Neural cell (in vitro differentiated cells): ENCODE measurements at regions not wholly inside any gene's neighbourhood (a gene's known extent, or its start where the extent isn't known, plus 50 kb on each side); places are given as distances from the start of the nearest gene placed in this dataset.

Source experiments
- H2AFZ ChIP-seq: fragments of 200-600, 300-800 bp; sonication (generic), shearing (Covaris generic); 2 replicates; pipeline ENCODE4 v1.6.0; 2014; ENCODE audit warnings: low read depth, mild to moderate bottlenecking, antibody characterized with exemption, low read length, moderate library complexity
- H3F3A ChIP-seq: fragments of 200-600 bp; shearing (Covaris generic); 2 replicates; pipeline ENCODE4 v1.6.1; 2016; ENCODE audit warnings: mild to moderate bottlenecking, moderate library complexity, mixed read lengths, antibody characterized with exemption, low read length; ENCODE audit not compliant: insufficient read depth, poor library complexity, severe bottlenecking
- H3K27ac ChIP-seq: fragments of 200-600, 300-800 bp; sonication (generic), shearing (Covaris generic); 2 replicates; pipeline ENCODE4 v1.5.1; 2014; ENCODE audit warnings: mild to moderate bottlenecking, low read length, moderate library complexity
- H3K27me3 ChIP-seq: fragments of 300-800, 200-600 bp; sonication (generic), shearing (Covaris generic); 2 replicates; pipeline ENCODE4 v1.6.0; 2014; ENCODE audit warnings: mild to moderate bottlenecking, low read depth, low read length, moderate library complexity; ENCODE audit not compliant: insufficient read depth
- H3K36me3 ChIP-seq: fragments of 300-800, 200-600 bp; sonication (generic), shearing (Covaris generic); 2 replicates; pipeline ENCODE4 v1.5.1; 2014; ENCODE audit warnings: mild to moderate bottlenecking, antibody characterized with exemption, low read length, moderate library complexity; ENCODE audit not compliant: insufficient read depth
- H3K4me2 ChIP-seq: fragments of 300-800, 200-600 bp; sonication (generic), shearing (Covaris generic); 2 replicates; pipeline ENCODE4 v1.6.0; 2014; ENCODE audit warnings: mild to moderate bottlenecking, low read length
- H3K4me3 ChIP-seq: fragments of 300-800, 200-600 bp; sonication (generic), shearing (Covaris generic); 2 replicates; pipeline ENCODE4 v1.5.1; 2014; ENCODE audit warnings: mild to moderate bottlenecking, low read length, moderate library complexity
- H3K79me2 ChIP-seq: fragments of 200-600 bp; shearing (Covaris generic); replicated peaks from 2 replicates; pipeline ENCODE4 v1.6.0; 2014; ENCODE audit warnings: mild to moderate bottlenecking, low read length, moderate library complexity; ENCODE audit not compliant: insufficient read depth
- H3K9ac ChIP-seq: fragments of 300-800, 200-600 bp; sonication (generic), shearing (Covaris generic); 2 replicates; pipeline ENCODE4 v1.6.1; 2016; ENCODE audit warnings: mild to moderate bottlenecking, low read length, mixed read lengths
- H3K9me2 ChIP-seq: fragments of 200-600 bp; shearing (Covaris generic); 2 replicates; pipeline ENCODE4 v1.6.1; 2016; ENCODE audit warnings: mild to moderate bottlenecking, low read length, mixed read lengths; ENCODE audit not compliant: insufficient read depth
- H3K9me3 ChIP-seq: fragments of 200-600, 300-800 bp; sonication (generic), shearing (Covaris generic); 2 replicates; pipeline ENCODE4 v1.6.1; 2016; ENCODE audit warnings: mild to moderate bottlenecking, mixed run types, low read length, moderate library complexity, mixed read lengths
- H4K20me1 ChIP-seq: fragments of 200-600 bp; shearing (Covaris generic); 2 replicates; pipeline ENCODE4 v1.6.1; 2016; ENCODE audit warnings: mild to moderate bottlenecking, mixed run types; ENCODE audit not compliant: insufficient read depth
- CTCF ChIP-seq: fragments of 450-650 bp; IDR thresholded peaks from 2 replicates; pipeline ENCODE4 v1.5.1; 2014; ENCODE audit warnings: antibody characterized with exemption, mild to moderate bottlenecking, moderate library complexity; ENCODE audit not compliant: poor library complexity, severe bottlenecking
- EP300 ChIP-seq: fragments of 450-650 bp; conservative IDR thresholded peaks from 2 replicates; pipeline ENCODE4 v1.6.1; 2014; ENCODE audit warnings: antibody characterized with exemption, mild to moderate bottlenecking, moderate library complexity; ENCODE audit not compliant: poor library complexity, severe bottlenecking
- EZH2 ChIP-seq: fragments of 200-600, 300-800 bp; shearing (Covaris generic), sonication (generic); IDR thresholded peaks from 2 replicates; pipeline ENCODE4 v1.6.1; 2014; ENCODE audit warnings: antibody characterized with exemption, low read length, borderline replicate concordance, mild to moderate bottlenecking; ENCODE audit not compliant: insufficient read depth, poor library complexity, severe bottlenecking
- MXI1 ChIP-seq: fragments of 450-650 bp; conservative IDR thresholded peaks from 2 replicates; pipeline ENCODE4 v1.6.1; 2014; ENCODE audit warnings: antibody characterized with exemption, mild to moderate bottlenecking; ENCODE audit not compliant: poor library complexity, severe bottlenecking
- POLR2AphosphoS5 ChIP-seq: IDR thresholded peaks from 2 replicates; pipeline ENCODE4 v1.6.1; 2012
- RAD21 ChIP-seq: fragments of 450-650 bp; conservative IDR thresholded peaks from 2 replicates; pipeline ENCODE4 v1.6.1; 2014; ENCODE audit warnings: antibody characterized with exemption, mild to moderate bottlenecking, moderate library complexity
- REST ChIP-seq: IDR thresholded peaks from 2 replicates; pipeline ENCODE4 v1.6.1; 2012; ENCODE audit warnings: borderline replicate concordance
- SMC3 ChIP-seq: fragments of 450-650 bp; conservative IDR thresholded peaks from 2 replicates; pipeline ENCODE4 v1.6.1; 2014; ENCODE audit warnings: antibody characterized with exemption, mild to moderate bottlenecking, moderate library complexity; ENCODE audit not compliant: poor library complexity
- TAF1 ChIP-seq: IDR thresholded peaks from 2 replicates; pipeline ENCODE4 v1.6.1; 2012; ENCODE audit warnings: low read depth

- Histone ChIP-seq H3K9me3 (no peaks in the 10 kb centered on the region), H3K4me2 (no peak overlapping the region), H3K79me2 (no peaks in the 10 kb centered on the region), H3K9ac (no peak overlapping the region), H3K27me3 (no peaks in the 10 kb centered on the region), H3K4me3 (no peak overlapping the region), H2AFZ (no peak overlapping the region), H3K9me2 (no peaks in the 10 kb centered on the region), H3K36me3 (no peaks in the 10 kb centered on the region), H3K27ac (no peak overlapping the region), H3F3A (no peaks in the 10 kb centered on the region), H4K20me1 (no peaks in the 10 kb centered on the region)
- no peak for TF ChIP-seq RAD21
- no peak for TF ChIP-seq EP300
- TF ChIP-seq MXI1 = no peak
- no peak for TF ChIP-seq POLR2AphosphoS5
- TF ChIP-seq REST = no peak
- no peak for TF ChIP-seq CTCF
- no peak for TF ChIP-seq EZH2
- no peak for TF ChIP-seq TAF1
- TF ChIP-seq SMC3 = no peak
These were observed 376.3 kb upstream of the SALL1 start for GRCh38 chr16:51527349-51527748.

- TF ChIP-seq CTCF (no peak), MXI1 (no peak), EP300 (no peak), RAD21 (no peak), EZH2 (no peak), REST (no peak), SMC3 (no peak), POLR2AphosphoS5 (no peak), TAF1 (no peak)
- H3K27me3 ChIP-seq = no peaks in the 10 kb centered on the region
- H3K27ac ChIP-seq = no peak overlapping the region
- H3K4me3 ChIP-seq = no peak overlapping the region
- no peaks in the 10 kb centered on the region for H3F3A ChIP-seq
- H3K9ac ChIP-seq = no peak overlapping the region
- no peak overlapping the region for H3K4me2 ChIP-seq
- no peaks in the 10 kb centered on the region for H4K20me1 ChIP-seq
- H3K36me3 ChIP-seq = no peaks in the 10 kb centered on the region
- H3K9me3 ChIP-seq = no peaks in the 10 kb centered on the region
- H3K9me2 ChIP-seq = no peaks in the 10 kb centered on the region
- no peaks in the 10 kb centered on the region for H3K79me2 ChIP-seq
- H2AFZ ChIP-seq = no peak overlapping the region
These were observed 375.6 kb upstream of the SALL1 start for GRCh38 chr16:51526621-51527020.
